ENCODE measurements at regions not wholly inside any gene's neighbourhood (a gene's known extent, or its start where the extent isn't known, plus 50 kb on each side); places are given as distances from the start of the nearest gene placed in this dataset.
"Not testable (repeated sequence)": the region's sequence is repeated elsewhere in the genome, so short reads cannot be mapped to it uniquely, and the experiment has no call there.

- DNase-seq (ENCODE audit: low read depth in 4 of 4, low spot score in 2 of 4): no peak
Measured at GRCh38 chrX:859329-859728, 228.7 kb downstream of the SHOX start.

GRCh38 chrX:858542-859078 is 228.0 kb downstream of the SHOX start:
- DNase-seq (ENCODE audit: low read depth in 4 of 4, low spot score in 2 of 4): no peak

GRCh38 chrX:857376-857775 is 226.8 kb downstream of the SHOX start:
- no peak for DNase-seq (ENCODE audit: low read depth in 4 of 4, low spot score in 2 of 4)

GRCh38 chrX:856566-857290 is 226.1 kb downstream of the SHOX start:
- DNase-seq (ENCODE audit: low read depth in 4 of 4, low spot score in 2 of 4): no peak

GRCh38 chrX:853304-853703 is 222.7 kb downstream of the SHOX start:
- DNase-seq (ENCODE audit: low read depth in 4 of 4, low spot score in 2 of 4): no peak

GRCh38 chrX:850471-850916 is 219.9 kb downstream of the SHOX start:
- DNase-seq (ENCODE audit: low read depth in 4 of 4, low spot score in 2 of 4): no peak

- no peak for DNase-seq (ENCODE audit: low read depth in 4 of 4, low spot score in 2 of 4)
Measured at GRCh38 chrX:848386-848785, 217.8 kb downstream of the SHOX start.

- DNase-seq (ENCODE audit: low read depth in 4 of 4, low spot score in 2 of 4): no peak
Measured at GRCh38 chrX:843306-843705, 212.7 kb downstream of the SHOX start.

- DNase-seq (ENCODE audit: low read depth in 4 of 4, low spot score in 2 of 4): no peak
Measured at GRCh38 chrX:840556-840955, 210.0 kb downstream of the SHOX start.

- DNase-seq (ENCODE audit: low read depth in 4 of 4, low spot score in 2 of 4): not testable (repeated sequence)
Measured at GRCh38 chrX:838666-839065, 208.1 kb downstream of the SHOX start.

GRCh38 chrX:835857-836256 is 205.3 kb downstream of the SHOX start:
- DNase-seq (ENCODE audit: low read depth in 4 of 4, low spot score in 2 of 4): not testable (repeated sequence)

- no peak for DNase-seq (ENCODE audit: low read depth in 4 of 4, low spot score in 2 of 4)
Measured at GRCh38 chrX:830532-830931, 199.9 kb downstream of the SHOX start.

- DNase-seq (ENCODE audit: low read depth in 4 of 4, low spot score in 2 of 4): no peak
Measured at GRCh38 chrX:829145-829544, 198.6 kb downstream of the SHOX start.

- no peak for DNase-seq (ENCODE audit: low read depth in 4 of 4, low spot score in 2 of 4)
Measured at GRCh38 chrX:828411-828959, 197.9 kb downstream of the SHOX start.

- no peak for DNase-seq (ENCODE audit: low read depth in 4 of 4, low spot score in 2 of 4)
Measured at GRCh38 chrX:826448-826847, 195.9 kb downstream of the SHOX start.

GRCh38 chrX:825991-826390 is 195.4 kb downstream of the SHOX start:
- DNase-seq (ENCODE audit: low read depth in 4 of 4, low spot score in 2 of 4): no peak

GRCh38 chrX:823073-823472 is 192.5 kb downstream of the SHOX start:
- not testable (repeated sequence) for DNase-seq (ENCODE audit: low read depth in 4 of 4, low spot score in 2 of 4)

GRCh38 chrX:821327-822107 is 190.9 kb downstream of the SHOX start:
- no peak for DNase-seq (ENCODE audit: low read depth in 4 of 4, low spot score in 2 of 4)

GRCh38 chrX:819684-820083 is 189.1 kb downstream of the SHOX start:
- DNase-seq (ENCODE audit: low read depth in 4 of 4, low spot score in 2 of 4): no peak

- no peak for DNase-seq (ENCODE audit: low read depth in 4 of 4, low spot score in 2 of 4)
Measured at GRCh38 chrX:817759-818300, 187.2 kb downstream of the SHOX start.

- DNase-seq (ENCODE audit: low read depth in 4 of 4, low spot score in 2 of 4): not testable (repeated sequence)
Measured at GRCh38 chrX:817147-817546, 186.6 kb downstream of the SHOX start.
